NCI-H69 (cell line): ENCODE measurements at regions not wholly inside any gene's neighbourhood (a gene's known extent, or its start where the extent isn't known, plus 50 kb on each side); places are given as distances from the start of the nearest gene placed in this dataset.
A peak's percentile ranks its signal among the peaks of the same experiment; 100 is the strongest.
"Not testable (repeated sequence)": the region's sequence is repeated elsewhere in the genome, so short reads cannot be mapped to it uniquely, and the experiment has no call there.

ENCODE experiments used
- DNase-seq: peaks from one replicate; lab custom pipeline; 2025; lab: John Stamatoyannopoulos, UW

DNA sequence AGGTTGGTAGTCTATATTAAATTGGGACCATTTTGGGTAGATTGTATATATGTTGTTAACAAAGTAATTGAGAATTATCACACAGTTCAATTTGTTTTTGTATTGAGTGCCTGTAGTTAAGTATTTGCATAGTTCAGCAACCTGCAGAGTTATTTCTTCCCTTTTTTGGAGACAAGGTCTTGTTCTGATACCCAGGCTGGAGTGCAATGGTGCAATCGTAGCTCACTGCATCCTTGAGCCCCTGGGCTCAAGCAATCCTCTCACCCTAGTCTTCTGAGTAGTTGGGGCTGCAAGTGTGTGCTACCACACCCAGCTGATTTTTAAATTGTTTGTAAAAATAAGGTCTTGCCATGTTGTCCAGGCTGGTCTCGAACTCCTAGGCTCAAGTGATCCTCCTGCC lies 250.5 kb downstream of the UTRN start:
- no peak for DNase-seq

DNA sequence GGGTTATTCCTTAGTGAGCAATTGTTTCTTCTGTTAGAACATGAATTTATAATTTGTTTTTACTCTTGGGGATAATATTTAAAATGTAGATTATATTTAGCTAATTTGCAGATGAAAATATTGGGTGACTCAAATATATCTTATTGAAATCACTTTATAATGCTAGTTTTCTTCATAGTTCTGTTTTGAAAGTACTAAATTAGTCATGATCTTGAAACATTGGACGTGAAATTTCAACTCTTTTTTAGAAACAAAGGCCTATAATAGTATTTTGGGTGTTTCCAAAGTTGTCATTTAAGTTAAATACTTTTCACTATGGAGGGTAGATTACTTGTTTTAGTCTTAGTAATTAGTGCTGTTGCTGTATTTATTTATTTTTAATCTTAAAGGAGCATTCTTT lies 250.9 kb downstream of the UTRN start:
- DNase-seq, result no peak

DNA sequence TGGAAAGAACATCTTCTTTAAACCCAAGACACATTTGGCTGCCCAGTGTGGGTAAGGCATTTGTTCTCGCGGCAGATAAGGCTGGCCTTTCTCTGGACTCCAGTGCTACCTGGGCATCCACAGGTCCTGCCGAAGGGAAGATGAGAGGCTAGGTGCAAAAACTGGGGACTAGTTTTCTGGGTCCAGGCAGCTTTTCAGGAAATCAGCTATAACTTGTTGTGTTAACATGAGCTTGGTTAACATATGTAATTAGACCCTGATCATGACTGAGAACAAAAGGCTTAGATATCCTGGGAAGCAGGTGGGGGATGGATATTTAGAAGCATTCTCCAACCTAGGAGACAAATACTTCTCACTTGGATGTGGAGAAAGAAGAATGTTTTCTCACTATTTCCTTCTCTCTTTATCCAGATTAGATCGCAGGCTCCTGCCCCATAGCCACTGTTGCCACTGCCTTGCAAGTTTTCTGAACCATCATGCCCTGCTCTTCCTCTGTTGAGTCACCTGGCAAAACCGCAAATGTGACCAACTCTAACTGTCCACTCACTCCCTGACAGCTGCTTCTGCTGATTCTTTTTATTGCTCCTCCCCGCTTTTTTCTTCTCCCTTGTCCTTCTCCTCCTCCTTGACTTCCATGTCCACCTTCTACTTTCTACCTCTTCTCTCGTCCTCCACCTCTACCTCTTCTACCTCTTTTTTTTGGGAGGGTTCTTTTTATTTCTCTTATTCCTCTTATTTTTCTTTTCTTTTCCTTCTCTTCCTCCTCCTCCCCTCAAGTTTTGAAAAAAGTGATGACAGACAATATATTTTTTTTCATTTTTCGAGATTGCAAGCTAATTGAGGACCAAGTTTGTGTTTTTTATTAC lies 258.1 kb downstream of the UTRN start:
- no peak for DNase-seq

DNA sequence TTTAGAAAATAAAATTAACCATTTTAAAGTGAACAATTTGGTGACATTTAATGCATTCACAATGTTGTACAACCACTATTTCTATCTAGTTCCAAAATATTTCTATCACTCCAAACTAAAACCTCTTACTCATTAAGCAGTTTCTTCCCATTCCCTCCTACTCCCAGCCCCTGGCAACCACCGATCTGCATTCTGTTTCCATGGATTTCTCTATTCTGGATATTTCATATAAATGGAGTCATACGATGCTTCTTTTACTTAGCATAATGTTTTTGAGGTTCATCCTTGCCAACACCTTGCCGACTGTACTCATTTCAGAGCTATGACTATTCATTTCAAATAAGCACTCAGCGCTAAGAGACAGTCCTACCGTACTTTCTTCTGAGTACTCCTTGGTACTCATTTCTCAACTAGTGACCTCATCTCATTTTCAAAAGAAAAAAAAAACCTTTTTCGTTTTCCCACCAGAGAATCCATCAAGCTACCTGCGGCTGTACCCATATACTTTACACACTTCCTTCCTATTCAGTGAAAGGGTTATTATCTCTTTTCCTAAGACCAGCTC lies 259.2 kb downstream of the UTRN start:
- no peak for DNase-seq

DNA sequence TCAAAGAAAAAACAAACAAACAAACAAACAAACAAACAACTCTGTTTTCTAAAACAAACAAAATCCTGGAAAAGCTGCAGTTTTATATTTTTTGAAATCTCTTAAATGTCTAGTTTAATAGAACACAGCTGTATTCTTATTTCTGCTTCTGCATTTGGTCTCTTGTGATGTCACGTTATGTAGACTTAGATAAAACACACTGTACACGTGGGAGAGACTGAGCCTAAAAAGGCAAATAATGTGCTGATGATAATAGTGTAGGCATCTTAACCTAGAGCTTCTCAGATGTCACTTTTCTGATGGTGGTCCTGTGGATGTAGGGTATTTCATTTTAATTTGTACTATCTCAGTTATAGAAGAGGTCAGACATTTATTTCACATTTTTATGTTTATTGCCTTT lies 261.7 kb downstream of the UTRN start:
- no peak for DNase-seq

DNA sequence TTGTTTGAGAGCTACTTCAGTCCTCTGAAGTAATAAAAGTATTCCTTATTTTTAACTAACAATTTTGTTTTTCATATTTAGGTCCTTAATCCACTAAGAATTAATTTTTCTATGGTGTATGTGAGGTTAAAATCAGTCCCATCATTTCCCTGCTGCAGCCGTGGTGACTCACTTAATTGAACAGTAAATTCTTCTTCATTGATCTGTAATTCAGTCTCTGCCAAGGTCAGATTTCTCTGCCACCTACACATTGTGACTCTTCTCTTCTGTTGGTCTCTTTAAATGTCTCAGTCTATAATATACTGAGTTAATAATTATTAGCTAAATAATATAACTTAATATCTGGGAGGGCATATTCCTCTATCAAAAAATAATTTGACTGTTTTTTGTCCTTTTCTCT lies 262.3 kb downstream of the UTRN start:
- DNase-seq, result peak; percentile 12

DNA sequence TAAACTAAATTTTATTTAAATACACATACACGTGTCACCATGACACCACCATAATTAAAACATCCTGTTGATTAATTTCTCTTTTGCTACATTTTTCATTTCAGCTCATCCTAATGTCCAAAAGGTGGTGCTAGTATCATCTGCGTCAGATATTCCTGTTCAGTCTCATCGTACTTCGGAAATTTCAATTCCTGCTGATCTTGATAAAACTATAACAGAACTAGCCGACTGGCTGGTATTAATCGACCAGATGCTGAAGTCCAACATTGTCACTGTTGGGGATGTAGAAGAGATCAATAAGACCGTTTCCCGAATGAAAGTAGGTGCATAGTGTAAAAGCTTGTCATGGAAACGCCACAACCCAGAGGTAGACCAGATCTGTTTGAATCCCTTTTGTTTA lies 263.4 kb downstream of the UTRN start:
- peak; percentile 70 for DNase-seq

DNA sequence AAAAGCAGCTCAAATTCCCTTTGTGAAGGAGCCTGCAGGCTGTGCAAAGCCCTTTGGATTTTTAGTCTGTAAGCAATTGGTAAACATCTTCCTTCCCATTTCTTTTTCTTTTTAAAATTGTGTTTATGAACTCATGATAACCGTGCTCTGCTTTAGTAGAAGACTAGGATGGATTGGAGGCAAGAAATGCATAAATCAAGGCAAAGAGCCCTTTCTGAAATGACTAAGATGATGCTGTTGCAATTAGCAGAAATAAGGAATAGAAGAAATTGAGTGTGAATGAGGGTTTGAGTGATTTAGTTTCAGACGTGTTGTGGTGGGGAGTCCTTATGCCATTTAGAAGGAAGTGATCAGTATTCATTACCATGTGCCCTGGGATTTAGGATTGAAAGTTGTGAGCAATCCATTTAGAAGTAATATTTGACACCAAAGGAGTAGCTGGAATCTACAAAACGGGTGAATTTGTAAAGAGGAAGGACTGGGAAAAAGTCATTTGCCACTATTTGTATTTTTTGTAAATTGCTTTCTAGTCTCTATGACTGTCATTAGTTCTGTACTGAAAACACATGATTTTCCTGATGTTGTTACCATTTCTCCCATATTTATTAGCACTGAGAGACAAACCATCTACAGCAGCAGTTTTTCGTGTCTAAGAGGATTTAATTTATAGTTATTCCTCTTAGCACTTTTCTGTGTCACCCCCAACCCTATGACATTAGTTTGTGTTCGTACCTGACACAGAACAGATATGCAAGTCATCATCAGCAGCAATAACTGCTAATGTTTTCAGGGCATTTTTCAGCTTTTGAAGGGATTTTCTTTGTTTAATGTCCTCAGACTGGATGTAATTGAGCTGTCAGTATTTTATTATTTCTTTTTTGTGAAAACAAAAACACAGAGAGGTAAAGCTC lies 265.0 kb downstream of the UTRN start:
- DNase-seq, result no peak

DNA sequence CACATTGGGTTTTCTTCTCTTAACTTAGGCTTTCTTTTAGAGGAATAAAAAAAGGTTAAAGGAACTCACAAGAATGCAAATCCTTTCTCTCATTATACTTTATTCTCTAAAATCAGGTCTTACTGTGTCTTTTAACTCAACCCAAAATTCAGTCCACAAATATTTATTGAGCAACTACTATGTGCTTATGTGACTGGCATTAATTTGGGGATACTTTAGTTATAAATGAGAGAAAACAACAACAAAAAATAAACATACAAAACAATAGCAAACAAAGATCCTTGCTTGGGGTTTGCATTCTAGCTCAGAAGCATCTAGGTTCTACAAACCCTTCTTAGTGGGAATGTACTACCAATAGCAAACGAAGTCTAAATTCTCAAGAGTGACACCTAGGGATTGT lies 266.2 kb downstream of the UTRN start:
- no peak for DNase-seq

DNA sequence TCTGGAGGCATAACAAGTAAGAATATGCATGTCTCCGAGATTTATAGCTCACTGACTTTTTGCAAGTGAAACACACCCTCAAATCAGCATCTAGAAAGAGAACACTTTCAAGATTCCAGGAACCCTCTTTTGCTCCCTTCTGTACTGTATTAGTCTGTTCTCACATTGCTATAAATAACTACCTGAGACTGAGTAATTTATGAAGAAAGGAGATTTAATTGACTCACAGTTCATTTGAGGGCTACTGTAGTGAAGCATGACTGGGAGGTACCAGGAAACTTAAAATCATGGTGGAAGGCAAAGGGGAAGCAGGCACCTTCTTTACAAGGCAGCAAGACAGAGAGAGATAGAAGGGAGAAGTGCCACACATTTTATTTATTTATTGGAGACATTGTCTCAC lies 269.9 kb downstream of the UTRN start:
- no peak for DNase-seq

DNA sequence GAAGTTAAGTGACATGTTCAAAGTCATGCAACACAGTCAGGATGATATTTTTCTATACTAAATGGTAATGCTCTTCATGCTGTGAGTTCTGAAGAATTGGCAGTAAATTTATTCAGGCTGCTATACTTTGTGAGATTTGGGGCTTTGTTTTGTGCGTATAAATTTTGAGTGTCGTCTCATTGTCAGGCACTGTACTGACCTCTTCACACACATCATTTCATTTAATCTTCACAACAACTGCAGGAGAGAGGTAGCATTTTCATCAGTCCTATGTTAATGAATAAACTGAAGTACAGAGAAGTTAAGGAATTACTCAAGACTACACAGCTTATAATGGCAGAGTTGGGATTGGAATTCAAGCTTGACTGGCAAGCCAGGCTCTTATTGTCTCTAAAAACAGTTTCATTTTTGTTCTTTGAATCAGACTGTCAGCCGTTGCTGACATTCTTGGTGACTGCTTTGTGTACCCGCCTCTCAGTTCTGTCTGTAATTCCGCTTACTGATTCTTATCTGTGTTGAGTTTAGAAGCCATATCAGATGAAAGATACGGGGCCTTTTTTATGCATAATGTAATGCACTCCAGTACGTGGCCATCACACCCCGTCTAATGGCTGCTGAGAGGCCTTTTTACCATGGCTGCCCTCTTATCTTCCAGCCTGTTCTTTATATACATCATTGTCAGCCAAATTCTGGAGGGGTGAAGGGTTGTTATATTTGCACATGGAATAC lies 274.9 kb downstream of the UTRN start:
- no peak for DNase-seq

DNA sequence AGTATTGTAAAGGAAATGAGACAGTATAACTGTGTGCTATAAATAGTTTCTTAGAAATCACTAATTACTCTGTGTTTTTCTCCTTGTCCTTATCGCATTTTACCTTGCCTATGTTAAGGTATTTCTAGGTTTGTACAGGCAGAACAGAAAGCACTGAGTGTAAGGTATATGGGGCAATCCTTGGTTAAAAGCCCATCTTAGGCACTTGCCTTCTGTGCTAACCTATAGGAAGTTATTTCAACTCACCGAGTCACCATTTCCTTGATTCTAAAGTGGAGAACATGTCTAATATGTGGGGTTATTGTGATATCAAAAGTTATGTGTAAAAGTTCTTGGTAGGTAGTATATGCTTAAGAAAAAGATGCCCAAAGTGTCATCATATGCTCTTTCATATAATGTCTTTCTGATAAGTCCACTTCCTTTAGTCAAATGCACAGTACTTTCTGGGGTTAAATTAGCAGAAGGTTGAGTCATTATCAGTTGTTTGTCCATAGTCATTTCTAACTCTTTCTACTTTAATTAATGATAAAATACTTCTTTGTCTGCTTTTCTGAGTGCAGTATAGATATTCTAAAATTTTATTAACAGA lies 276.4 kb downstream of the UTRN start:
- no peak for DNase-seq

DNA sequence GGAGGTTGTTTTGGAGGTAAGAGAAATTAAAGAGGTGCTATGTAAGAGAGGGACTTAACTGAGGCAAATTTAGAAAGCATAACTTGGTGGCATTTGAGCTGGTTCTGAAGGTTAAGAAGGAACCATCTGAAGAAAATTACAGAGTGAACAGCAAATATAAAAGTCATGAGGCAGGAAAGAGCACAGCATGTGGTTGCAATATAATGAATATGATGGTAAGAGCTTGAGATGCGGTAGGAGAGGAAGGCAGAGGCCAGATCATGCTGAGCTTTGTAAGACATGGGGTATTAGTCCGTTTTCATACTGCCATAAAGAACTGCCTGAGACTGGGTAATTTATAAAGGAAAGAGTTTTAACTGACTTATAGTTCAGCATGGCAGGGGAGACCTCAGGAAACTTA lies 279.1 kb downstream of the UTRN start:
- DNase-seq, result no peak

DNA sequence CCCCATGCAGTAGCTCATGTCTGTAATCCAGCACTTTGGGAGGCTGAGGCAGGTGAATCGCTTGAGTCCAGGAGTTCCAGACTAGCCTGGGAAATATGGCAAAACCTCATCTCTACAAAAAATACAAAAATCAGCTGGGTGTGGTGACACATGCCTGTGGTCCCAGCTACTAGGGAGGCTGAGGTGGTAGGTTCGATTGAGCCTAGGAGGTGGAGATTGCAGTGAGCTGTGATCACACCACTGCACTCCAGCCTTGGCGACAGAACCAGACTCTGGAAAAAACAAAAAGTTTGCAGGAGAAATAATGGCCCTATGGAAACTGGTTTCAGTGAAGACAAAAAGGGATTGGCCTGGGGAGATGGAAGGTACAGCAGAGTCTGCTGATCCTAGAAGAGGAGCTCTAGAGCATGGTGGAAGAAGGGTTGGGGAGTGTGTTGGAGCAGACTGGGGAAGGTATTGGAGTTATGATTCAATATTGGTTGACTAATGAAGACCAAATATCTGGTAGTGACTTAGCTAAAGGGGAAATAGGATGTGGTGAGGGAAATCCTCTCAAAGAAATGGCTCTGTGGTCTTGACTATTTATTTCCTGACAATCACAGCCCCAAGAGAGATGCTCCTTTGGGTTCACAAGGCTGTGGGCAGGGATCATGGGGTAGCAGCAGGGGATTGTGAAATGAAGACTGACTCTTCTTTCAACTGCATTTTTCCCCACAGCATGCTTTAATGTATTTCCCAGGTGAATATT lies 281.9 kb downstream of the UTRN start:
- DNase-seq, result no peak

DNA sequence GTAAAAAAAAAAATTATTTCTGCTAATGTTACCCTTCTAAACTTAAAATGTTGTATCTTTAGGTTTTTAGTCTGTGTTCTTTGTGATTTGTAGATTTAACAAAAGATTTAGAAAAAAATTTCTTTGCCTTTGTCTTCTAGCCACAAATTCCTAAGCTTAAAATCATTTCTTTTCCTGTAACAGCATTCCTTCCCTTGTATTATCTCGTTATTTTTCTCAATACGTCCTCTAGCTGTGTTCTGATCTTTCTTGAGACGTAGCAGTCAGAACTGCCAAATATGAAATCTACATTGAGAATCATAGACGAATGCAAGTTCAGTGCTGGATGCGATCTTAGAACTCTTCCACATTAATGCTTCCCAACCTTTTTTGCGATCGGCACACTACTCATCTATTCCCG lies 283.1 kb downstream of the UTRN start:
- no peak for DNase-seq

DNA sequence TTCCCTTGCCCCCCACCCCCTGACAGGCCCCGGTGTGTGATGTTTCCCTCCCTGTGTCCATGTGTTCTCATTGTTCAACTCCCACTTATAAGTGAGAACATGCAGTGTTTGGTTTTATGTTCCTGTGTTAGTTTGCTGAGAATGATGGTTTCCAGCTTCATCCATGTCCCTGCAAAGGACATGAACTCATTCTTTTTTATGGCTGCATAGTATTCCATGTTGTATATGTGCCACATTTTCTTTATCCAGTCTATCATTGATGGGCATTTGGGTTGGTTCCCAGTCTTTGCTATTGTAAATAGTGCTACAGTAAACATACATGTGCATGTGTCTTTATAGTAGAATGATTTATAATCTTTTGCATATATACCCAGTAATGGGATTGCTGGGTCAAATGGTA lies 287.4 kb downstream of the UTRN start:
- not testable (repeated sequence) for DNase-seq

DNA sequence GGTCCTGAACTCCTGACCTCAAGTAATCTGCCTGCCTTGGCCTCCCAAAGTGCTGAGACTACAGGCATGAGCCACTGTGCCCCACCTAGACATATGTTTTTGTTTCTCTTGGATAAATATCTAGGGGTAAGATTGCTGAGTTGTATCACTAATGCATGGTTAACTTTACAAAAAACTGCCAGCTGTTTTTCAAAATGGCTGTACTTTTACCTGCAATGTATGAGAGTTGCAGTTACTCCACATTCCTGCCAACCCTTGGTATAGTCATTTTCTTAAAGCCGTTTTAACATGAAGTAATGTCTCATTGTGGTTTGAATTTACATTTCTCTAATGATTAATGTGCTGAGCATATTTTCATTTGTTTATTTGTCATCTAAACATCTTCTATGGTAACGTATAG lies 289.7 kb downstream of the UTRN start:
- no peak for DNase-seq

DNA sequence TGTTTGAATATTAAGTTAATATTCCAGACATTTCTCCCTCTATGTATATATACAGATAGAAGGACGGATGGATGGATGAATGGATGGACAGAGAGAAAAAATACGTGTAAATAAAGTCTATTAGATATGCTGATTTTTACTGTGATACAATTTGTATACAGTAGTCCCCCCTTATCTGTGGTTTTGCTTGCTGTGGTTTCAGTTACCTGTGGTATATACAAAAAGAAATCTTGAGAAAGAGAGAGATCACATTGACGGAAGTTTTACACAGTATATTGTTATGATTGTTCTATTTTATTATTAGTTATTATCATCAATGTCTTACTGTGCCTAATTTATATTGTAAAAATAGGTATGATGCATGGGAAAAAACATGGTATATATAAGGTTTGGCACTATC lies 290.2 kb downstream of the UTRN start:
- no peak for DNase-seq

DNA sequence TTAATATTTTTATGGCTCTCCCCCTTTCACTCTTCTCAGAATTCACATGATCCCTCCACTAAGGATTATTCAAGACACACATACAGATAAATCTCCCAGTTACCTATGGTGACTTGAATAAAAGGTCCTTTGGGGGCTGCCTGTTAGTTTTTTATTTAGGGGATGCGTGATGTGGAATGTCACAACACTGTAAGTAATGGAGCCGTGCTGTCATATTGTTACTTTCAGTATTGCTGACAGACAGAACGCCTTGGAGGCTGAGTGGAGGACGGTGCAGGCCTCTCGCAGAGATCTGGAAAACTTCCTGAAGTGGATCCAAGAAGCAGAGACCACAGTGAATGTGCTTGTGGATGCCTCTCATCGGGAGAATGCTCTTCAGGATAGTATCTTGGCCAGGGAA lies 291.7 kb downstream of the UTRN start:
- DNase-seq, result peak; percentile 46

DNA sequence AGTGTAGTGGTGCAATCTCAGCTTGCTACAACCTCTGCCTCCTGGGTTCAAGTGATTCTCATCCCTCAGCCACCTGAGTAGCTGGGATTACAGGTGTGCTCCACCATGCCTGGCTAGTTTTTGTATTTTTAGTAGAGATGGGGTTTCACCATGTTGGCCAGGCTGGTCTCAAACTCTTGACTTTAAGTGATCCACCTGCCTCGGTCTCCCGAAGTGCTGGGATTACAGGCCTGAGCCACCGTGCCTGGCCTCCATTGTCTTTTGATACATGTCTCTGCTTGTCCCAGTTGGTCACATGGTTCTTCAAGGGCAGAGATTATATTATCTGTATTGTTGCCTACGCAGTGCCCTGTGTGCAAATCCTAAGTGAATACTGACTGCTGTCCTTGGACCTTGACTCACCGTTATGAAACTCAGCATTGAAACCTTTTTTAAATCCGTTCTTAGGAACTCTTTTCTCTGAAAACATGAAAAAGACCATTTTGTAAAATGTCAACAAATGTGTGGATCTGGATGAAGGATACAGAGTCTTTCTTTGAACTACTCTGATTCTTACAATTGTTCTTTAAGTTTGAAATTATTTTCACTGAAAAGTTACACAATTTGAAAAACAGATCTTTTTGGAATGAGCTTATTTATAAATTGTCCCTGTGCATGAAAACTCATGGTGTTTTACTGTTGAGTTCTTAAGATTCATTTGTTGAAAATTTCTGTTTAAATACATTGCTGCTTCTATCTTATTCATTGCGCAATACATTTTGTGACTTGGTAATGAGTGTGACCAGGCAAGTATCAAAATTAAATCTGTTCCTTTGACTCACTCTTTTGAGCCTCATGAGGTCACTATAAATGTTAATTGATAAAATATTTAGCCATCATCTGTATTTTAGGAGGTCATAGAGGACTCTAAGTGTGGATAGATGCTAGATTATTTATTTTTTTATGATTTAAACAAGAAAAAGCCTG lies 293.5 kb downstream of the UTRN start:
- DNase-seq, result peak; percentile 34
